Endodermal cell (in vitro differentiated cells): ENCODE measurements at regions not wholly inside any gene's neighbourhood (a gene's known extent, or its start where the extent isn't known, plus 50 kb on each side); places are given as distances from the start of the nearest gene placed in this dataset.

Source experiments
- DNase-seq: peaks from one replicate; pipeline ENCODE4 v3.0.0-alpha.2; 2017
- H3K27ac ChIP-seq: 2 replicates; pipeline ENCODE4 v1.5.1; 2013; ENCODE audit warnings: mild to moderate bottlenecking, low read depth, low read length, moderate library complexity
- H3K27me3 ChIP-seq: 2 replicates; pipeline ENCODE4 v1.6.1; 2013; ENCODE audit warnings: mild to moderate bottlenecking, low read length, moderate library complexity; ENCODE audit not compliant: insufficient read depth, control insufficient read depth, poor library complexity, severe bottlenecking
- H3K36me3 ChIP-seq: 2 replicates; pipeline ENCODE4 v1.7.0; 2013; ENCODE audit warnings: mild to moderate bottlenecking, low read length, moderate library complexity; ENCODE audit not compliant: control insufficient read depth, insufficient read depth
- H3K4me1 ChIP-seq: one replicate; pipeline ENCODE4 v1.7.0; 2013; ENCODE audit warnings: low read length; ENCODE audit not compliant: control insufficient read depth, insufficient read depth
- H3K4me3 ChIP-seq: 2 replicates; pipeline ENCODE4 v1.5.1; 2013; ENCODE audit warnings: mild to moderate bottlenecking, low read length, moderate library complexity
- H3K9ac ChIP-seq: 2 replicates; pipeline ENCODE4 v1.6.1; 2013; ENCODE audit warnings: mild to moderate bottlenecking, low read length, moderate library complexity; ENCODE audit not compliant: poor library complexity, severe bottlenecking; ENCODE audit errors: extremely low read depth
- H3K9me3 ChIP-seq: 2 replicates; pipeline ENCODE4 v1.6.1; 2013; ENCODE audit warnings: mild to moderate bottlenecking, low read length, moderate library complexity; ENCODE audit not compliant: control insufficient read depth
- H3K27ac Mint-ChIP-seq: 2 replicates; pipeline ENCODE4 v1.8.0; 2020; ENCODE audit warnings: mixed read lengths
- H3K27me3 Mint-ChIP-seq: 2 replicates; pipeline ENCODE4 v1.8.0; 2021; ENCODE audit warnings: mild to moderate bottlenecking, mixed read lengths; ENCODE audit not compliant: insufficient read depth
- H3K36me3 Mint-ChIP-seq: 2 replicates; pipeline ENCODE4 v1.8.0; 2020; ENCODE audit warnings: low read depth, mixed read lengths
- H3K4me1 Mint-ChIP-seq: 2 replicates; pipeline ENCODE4 v1.8.0; 2020; ENCODE audit warnings: mixed read lengths
- H3K4me3 Mint-ChIP-seq: 2 replicates; pipeline ENCODE4 v1.8.0; 2020; ENCODE audit warnings: mild to moderate bottlenecking, moderate library complexity, mixed read lengths
- H3K9me3 Mint-ChIP-seq: 2 replicates; pipeline ENCODE4 v1.8.0; 2020; ENCODE audit warnings: mild to moderate bottlenecking, mixed read lengths
- WGBS, 2 experiments: methylation state at CpG; one replicate each; pipeline versions ENCODE4 v1.1.5 to v1.1.7; 2013; ENCODE audit warnings: missing lambda C conversion rate in 2 of 2, mixed read lengths in 1 of 2; ENCODE audit not compliant: insufficient coverage in 1 of 2, insufficient read length in 1 of 2; 5-methylcytosine and 5-hydroxymethylcytosine counted together
- TF ChIP-seq, protein P1 (sequence below): fragments of 200-600 bp; sonication (generic); conservative IDR thresholded peaks from 2 replicates; pipeline ENCODE4 v1.5.0; 2021; ENCODE audit warnings: antibody characterized with exemption, mild to moderate bottlenecking

DNA sequence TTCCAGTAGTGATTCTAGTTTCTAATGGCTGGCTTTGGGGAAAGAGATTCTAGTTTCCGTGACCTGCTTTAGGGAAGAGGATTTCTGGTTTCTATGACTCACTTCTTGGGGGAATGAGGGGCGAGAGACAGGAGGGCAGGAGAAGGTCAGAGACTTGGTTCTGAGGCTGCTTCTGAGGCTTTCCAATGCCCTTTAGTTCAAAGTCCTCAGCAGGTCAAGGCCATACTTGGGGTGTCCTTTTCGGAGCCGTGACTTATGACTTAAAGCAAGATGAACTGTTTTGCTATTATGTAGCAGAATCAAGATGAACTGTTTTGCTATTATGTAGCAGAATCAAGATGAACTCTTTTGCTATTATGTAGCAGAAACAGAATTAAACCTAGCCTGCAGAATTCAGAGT, 52.2 kb upstream of the TLR3 start:
- Histone ChIP-seq H3K27me3 (no peaks in the 10 kb centered on the region), H3K4me1 (no peaks in the 10 kb centered on the region), H3K9ac (no peak overlapping the region), H3K27ac (no peak overlapping the region), H3K36me3 (no peaks in the 10 kb centered on the region), H3K4me3 (no peak overlapping the region), H3K9me3 (no peaks in the 10 kb centered on the region)
- 87 to 92% methylated on average over 3 to 4 of the region's 4 CpGs for WGBS, 2 experiments
- peaks cover 2% of the 10 kb centered on the region for H3K4me1 Mint-ChIP-seq
- DNase-seq: no peak
- TF ChIP-seq, protein P1, sequence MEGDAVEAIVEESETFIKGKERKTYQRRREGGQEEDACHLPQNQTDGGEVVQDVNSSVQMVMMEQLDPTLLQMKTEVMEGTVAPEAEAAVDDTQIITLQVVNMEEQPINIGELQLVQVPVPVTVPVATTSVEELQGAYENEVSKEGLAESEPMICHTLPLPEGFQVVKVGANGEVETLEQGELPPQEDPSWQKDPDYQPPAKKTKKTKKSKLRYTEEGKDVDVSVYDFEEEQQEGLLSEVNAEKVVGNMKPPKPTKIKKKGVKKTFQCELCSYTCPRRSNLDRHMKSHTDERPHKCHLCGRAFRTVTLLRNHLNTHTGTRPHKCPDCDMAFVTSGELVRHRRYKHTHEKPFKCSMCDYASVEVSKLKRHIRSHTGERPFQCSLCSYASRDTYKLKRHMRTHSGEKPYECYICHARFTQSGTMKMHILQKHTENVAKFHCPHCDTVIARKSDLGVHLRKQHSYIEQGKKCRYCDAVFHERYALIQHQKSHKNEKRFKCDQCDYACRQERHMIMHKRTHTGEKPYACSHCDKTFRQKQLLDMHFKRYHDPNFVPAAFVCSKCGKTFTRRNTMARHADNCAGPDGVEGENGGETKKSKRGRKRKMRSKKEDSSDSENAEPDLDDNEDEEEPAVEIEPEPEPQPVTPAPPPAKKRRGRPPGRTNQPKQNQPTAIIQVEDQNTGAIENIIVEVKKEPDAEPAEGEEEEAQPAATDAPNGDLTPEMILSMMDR: no peak
- H3K9me3 Mint-ChIP-seq: no peaks in the 10 kb centered on the region
- no peak overlapping the region for H3K27ac Mint-ChIP-seq
- no peak overlapping the region for H3K4me3 Mint-ChIP-seq
- H3K36me3 Mint-ChIP-seq: no peaks in the 10 kb centered on the region
- peaks cover 2% of the 10 kb centered on the region for H3K27me3 Mint-ChIP-seq

DNA sequence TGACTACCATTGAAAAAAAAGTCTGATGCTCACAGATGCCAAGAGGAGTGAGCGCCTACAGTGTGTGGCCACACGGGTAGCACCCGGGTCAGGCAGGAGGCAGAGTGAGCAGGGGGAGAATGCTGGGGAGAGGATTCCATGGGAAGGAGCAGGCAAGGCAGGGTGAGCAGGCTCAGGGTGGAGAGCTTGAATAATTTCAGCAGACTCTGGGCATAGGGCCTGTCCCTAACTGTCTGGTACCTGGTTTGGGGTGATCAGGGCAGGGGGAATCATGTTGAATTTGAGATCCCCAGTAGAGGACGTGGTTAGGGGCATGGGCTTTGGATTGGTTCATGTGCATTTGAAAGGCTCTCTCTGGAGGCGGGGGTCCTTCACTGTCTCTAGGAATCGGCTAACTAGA, 51.2 kb upstream of the TLR3 start:
- TF ChIP-seq, protein P1: no peak

DNA sequence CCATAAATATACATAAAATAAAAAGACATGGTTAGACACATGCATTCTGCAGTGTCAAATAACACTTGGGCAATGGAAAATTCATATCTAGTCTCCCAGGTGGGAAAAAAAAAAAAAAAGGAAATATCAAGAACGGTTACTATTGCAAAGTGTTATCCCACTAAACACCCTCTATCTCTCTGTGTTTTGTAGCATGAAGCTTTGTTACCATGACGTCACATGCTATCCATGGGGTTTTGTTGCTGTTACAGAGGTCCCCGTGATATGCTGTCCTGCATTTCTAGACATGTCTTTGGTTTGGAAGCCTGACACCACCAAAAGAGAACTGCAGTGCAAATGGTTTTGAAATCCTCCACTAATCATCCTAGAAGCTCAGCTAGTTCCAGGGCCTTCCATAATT, 50.7 kb upstream of the TLR3 start:
- no peaks in the 10 kb centered on the region for H3K36me3 Mint-ChIP-seq
- peak; percentile 5 for DNase-seq
- Histone ChIP-seq H3K4me3 (no peak overlapping the region), H3K9ac (no peak overlapping the region), H3K27me3 (no peaks in the 10 kb centered on the region), H3K9me3 (no peaks in the 10 kb centered on the region), H3K36me3 (no peaks in the 10 kb centered on the region), H3K4me1 (no peaks in the 10 kb centered on the region), H3K27ac (no peak overlapping the region)
- H3K4me1 Mint-ChIP-seq: peaks cover 2% of the 10 kb centered on the region
- no peaks in the 10 kb centered on the region for H3K9me3 Mint-ChIP-seq
- peaks cover 2% of the 10 kb centered on the region for H3K27me3 Mint-ChIP-seq
- TF ChIP-seq, protein P1: no peak
- H3K4me3 Mint-ChIP-seq: no peak overlapping the region
- no peak overlapping the region for H3K27ac Mint-ChIP-seq
- WGBS, 2 experiments: 60 to 75% methylated on average over 3 of the region's 3 CpGs

More for the DNA sequence above, 51.2 kb upstream of the TLR3 start:
- Mint-ChIP-seq H3K4me3 (no peak overlapping the region), H3K9me3 (no peaks in the 10 kb centered on the region), H3K36me3 (no peaks in the 10 kb centered on the region), H3K4me1 (peaks cover 2% of the 10 kb centered on the region), H3K27me3 (peaks cover 2% of the 10 kb centered on the region), H3K27ac (no peak overlapping the region)
- peak; percentile 30 for DNase-seq
- Histone ChIP-seq H3K4me1 (no peaks in the 10 kb centered on the region), H3K9me3 (no peaks in the 10 kb centered on the region), H3K27me3 (no peaks in the 10 kb centered on the region), H3K27ac (no peak overlapping the region), H3K36me3 (no peaks in the 10 kb centered on the region), H3K9ac (no peak overlapping the region), H3K4me3 (no peak overlapping the region)
- WGBS, 2 experiments: 86 to 92% methylated on average over 4 to 6 of the region's 6 CpGs
